Astrocyte of the spinal cord (primary cell): ENCODE measurements at regions not wholly inside any gene's neighbourhood (a gene's known extent, or its start where the extent isn't known, plus 50 kb on each side); places are given as distances from the start of the nearest gene placed in this dataset.

ENCODE experiments used
- DNase-seq: peaks from one replicate; pipeline ENCODE4 v3.0.0; 2011; ENCODE audit warnings: low read depth, low spot score
- H3K4me3 ChIP-seq: 2 replicates; pipeline ENCODE4 v1.5.1; 2011; ENCODE audit warnings: low read depth, mild to moderate bottlenecking, low read length, moderate library complexity
- in situ Hi-C: cut with HindIII; loops from 2 replicates; pipeline ENCODE4 v1.10.0; 2017; ENCODE audit warnings: low sequenced_read_pairs
- TF ChIP-seq, protein P1 (sequence below): IDR thresholded peaks from 2 replicates; pipeline ENCODE4 v1.5.1; 2012; ENCODE audit warnings: low read depth, mild to moderate bottlenecking, low read length, inconsistent platforms

DNA sequence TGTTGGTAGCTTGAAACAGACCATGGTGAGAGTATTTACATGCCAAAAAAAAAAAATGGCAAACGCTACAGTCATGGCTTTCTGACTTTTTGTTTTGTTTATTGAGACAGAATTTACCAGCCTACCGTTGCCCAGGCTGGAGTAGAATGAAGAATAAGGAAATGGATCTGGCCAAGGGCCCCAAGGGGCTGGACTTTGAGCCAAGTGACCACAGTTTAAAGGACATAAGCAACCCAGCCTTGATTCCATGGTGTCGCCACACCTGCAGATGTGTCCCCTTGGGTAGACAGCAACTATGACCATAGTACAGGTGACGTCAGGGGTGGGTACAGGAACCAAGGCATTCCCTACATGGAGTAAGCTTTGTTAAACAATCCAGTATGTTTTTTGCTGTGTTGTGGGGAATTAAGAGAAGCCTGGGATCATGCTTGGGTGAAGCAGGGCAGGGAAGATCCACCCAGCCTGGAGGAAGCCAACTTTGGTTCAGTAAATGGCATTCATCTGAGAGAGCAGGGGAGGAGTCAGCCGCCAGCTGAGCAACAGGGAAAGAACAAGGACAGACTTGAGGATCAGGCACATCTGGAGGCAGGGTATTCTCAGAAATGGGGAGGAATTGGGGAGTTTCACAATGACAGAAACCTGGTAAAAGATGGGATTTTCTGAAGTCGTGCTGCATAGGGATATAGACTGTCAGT, 110.3 kb upstream of the SH3BP4 start:
- no peak overlapping the region for H3K4me3 ChIP-seq
- DNase-seq = no peak
- TF ChIP-seq, protein P1, sequence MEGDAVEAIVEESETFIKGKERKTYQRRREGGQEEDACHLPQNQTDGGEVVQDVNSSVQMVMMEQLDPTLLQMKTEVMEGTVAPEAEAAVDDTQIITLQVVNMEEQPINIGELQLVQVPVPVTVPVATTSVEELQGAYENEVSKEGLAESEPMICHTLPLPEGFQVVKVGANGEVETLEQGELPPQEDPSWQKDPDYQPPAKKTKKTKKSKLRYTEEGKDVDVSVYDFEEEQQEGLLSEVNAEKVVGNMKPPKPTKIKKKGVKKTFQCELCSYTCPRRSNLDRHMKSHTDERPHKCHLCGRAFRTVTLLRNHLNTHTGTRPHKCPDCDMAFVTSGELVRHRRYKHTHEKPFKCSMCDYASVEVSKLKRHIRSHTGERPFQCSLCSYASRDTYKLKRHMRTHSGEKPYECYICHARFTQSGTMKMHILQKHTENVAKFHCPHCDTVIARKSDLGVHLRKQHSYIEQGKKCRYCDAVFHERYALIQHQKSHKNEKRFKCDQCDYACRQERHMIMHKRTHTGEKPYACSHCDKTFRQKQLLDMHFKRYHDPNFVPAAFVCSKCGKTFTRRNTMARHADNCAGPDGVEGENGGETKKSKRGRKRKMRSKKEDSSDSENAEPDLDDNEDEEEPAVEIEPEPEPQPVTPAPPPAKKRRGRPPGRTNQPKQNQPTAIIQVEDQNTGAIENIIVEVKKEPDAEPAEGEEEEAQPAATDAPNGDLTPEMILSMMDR = no peak
- in situ Hi-C loops = no loop called here

DNA sequence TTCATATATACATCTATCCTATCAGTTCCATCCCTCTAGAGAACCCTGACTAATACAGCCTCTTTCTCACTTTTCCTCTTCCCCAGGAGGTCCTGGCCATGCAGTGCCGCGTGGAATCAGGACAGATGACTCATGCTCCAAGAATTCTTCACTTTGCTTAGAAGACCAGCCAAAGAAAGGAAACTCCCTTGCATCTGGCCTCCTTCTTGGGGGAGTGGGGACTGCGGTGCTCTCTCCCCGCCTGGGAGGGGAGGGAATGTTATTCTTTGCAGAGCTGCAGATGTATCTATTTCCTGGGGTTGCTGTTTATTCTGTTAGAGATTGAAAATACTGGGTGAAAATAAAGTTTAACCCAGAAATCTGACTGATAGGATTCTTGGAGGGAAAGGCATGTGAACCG, 111.5 kb upstream of the SH3BP4 start:
- peak; percentile 99 for DNase-seq
- H3K4me3 ChIP-seq = no peak overlapping the region
- TF ChIP-seq, protein P1 = no peak
- in situ Hi-C loops = no loop called here

DNA sequence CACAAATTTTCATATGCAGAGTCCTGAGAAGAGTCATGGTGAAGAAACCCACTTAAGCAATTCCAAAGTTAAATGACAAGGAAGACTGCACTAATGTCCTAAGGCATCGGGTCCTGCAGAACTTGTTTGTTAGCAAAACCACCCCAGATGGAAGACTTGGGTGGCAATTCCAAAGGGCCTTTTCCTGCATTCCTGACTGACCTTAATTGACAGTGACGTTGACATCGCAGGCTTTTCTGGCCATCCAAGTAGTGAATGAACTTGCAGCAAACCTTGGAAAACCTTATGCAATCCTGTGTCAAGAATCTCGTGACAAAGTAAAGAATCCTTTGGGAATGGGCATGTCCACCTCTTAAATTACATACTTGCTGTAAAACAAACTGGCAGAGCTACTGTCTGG, 112.5 kb upstream of the SH3BP4 start:
- TF ChIP-seq, protein P1 = no peak
- in situ Hi-C loops = no loop called here
- no peak for DNase-seq
- H3K4me3 ChIP-seq = no peak overlapping the region

DNA sequence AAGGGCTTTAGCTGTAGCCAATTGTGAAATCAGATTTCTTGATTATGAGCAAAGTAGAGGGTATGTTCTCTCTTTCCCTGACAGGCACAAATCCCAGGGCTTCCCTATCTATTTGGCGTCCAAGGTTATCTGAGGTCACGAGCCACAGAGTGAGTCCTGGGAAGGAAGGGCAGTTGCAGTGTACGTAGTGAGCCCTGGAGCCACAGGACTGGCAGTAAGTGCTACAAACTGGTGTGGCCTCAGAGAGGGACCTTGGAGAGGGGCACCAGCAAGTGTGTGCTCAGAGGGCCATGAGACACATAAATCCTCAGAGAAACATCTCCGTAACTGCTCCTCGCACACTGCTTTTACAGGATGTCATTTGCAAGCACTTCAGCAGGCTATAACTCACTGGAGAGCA, 115.5 kb upstream of the SH3BP4 start:
- DNase-seq = no peak

DNA sequence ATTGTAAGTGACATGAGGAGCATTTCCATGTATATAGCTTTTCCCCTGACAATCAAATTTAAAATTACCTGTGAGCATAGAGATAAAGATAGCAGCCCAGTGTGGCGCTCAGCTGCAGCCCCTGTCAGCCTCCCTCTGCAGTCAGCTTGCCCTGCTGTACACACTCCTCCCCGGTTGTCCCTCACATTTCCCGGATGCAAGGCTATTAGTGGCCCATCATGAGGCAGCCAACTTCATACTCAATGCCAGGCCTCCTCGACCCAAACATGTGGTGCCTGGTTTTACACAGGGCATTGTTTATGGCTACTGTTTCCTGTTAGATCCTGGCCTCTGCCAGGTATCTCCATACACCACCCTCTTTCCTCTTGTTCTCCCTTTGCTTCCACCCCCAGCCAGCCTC, 116.1 kb upstream of the SH3BP4 start:
- no peak overlapping the region for H3K4me3 ChIP-seq
- DNase-seq = no peak
- TF ChIP-seq, protein P1 = no peak
- in situ Hi-C loops = no loop called here

More for the DNA sequence above, 115.5 kb upstream of the SH3BP4 start:
- H3K4me3 ChIP-seq = no peak overlapping the region
- TF ChIP-seq, protein P1 = no peak
- in situ Hi-C loops = no loop called here

DNA sequence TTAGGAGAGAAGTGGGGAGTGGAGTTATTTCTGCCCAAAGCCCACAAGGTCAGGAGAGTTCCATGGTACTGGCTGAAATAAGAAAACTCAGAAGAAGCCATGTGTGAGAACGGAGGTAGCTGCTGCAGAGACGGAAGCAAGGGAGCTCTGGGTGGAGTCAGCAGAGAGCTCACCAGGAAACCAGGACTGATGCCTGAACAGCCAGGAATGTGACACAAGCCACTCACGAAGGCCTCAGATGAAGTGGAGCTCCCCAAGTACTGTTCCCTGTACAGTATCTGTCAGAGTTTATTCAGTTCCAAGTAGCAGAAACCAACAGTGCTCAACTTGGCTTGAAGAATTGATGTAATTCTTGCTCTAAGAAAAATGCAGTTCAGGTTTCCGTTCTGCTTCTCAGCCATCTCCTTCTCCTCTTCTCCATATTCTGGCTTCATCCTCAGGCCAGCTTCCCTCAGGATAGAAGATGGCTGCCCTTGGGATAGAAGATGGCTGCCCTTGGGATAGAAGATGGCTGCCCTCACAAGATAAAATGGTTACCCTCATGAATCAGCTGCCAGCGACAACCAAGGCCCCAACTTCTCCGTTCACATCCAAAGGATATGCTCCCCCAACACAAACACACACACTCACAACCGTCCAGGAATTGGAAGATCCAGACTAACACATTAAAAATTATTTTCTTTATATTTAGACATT, 117.4 kb upstream of the SH3BP4 start:
- DNase-seq = no peak
- TF ChIP-seq, protein P1 = no peak
- in situ Hi-C loops = no loop called here
- H3K4me3 ChIP-seq = no peak overlapping the region
